HG03571 (cell line): ENCODE measurements at regions not wholly inside any gene's neighbourhood (a gene's known extent, or its start where the extent isn't known, plus 50 kb on each side); places are given as distances from the start of the nearest gene placed in this dataset.

Experiments used
- ATAC-seq: cut with Tn5 transposase; IDR thresholded peaks from one replicate; pipeline ENCODE4 v1.9.1; 2021; ENCODE audit not compliant: unreplicated experiment

DNA sequence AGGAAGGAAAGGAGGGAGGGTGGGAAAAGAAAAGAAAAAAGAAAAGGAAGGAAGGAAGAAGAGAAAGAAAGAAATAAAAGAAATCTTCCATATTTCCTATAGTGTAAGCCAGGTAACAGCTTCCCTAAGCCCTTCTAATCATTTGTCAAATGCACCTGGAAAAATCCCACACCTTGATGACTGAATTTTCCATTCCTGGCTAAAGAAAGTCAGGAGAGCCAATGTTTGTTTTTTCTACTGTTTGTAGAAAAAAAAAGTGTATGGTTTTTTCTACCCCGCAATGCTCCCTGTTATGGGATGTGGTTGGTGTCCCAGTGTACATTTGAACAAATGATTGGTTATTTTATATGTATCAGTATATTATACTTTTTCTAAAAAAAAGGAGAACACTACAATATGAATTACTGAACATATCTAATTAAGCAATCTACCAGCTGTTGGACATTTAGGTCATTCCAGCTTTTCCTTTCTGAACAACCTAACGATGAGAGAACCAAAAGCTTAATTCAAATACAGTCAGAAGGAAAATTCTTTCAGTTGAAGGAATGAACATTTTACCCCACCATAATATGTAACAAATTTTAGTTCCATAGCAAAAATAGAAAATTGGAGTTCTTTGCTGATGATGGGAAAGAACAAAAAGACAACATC lies 355.0 kb downstream of the SETD4 start:
- ATAC-seq: no peak

DNA sequence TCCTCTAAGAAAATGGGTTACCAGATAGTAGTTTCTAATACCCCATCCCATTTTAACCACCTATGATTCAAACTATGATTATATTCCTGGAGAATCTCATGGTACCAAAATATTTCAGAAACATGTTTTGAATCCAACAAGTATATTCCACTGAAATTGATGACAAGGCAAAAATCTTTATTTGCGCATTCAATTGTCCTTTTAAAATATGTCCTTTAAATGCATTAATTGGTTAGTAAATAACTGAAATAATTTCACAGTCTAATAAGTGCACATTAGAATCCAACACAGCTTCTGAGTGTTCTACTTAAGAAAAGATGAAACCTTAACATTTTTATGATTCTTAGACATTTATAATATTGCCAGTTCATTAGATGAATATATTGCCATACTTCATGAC lies 356.6 kb downstream of the SETD4 start:
- ATAC-seq: no peak

DNA sequence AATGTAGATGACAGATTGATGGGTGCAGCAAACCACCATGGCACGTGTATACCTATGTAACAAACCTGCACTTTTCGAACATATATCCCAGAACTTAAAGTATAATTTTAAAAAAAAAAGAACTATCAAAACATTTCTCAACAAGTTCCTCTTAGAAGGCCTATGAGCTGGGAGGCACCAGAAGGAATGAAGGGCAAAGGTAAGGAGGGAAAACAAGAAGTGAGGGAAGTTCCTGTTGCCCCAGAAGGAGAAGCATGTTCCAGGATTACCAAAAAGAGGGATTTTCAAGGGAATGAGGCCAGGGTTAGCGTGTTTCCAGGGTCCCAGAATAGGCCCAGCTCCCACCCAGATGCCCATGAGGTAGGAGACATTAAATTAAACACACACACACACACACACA lies 361.0 kb downstream of the SETD4 start:
- ATAC-seq: no peak

DNA sequence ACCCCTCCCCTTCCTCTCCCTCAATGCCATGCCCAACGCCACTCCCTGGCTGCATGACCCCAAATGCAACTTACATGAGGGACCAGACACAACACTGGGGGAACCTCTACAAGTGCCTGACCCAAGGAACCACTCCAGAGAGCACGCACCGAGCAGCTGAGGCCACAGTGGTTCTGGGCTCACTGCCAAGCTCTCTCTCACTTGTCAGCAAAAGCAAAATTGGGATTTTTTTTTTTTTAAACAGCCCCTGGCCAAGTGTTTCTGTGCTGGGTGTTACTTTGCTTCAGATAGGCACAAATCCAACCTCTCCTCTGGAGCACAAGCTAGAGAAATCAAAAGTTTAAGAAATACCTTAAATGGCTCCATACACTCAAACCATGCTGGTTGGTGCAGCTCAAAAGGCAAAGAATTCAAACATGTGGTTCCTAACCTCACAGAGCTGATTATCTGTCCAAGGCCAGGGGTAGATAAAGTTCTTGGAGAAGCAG lies 363.0 kb downstream of the SETD4 start:
- no peak for ATAC-seq

DNA sequence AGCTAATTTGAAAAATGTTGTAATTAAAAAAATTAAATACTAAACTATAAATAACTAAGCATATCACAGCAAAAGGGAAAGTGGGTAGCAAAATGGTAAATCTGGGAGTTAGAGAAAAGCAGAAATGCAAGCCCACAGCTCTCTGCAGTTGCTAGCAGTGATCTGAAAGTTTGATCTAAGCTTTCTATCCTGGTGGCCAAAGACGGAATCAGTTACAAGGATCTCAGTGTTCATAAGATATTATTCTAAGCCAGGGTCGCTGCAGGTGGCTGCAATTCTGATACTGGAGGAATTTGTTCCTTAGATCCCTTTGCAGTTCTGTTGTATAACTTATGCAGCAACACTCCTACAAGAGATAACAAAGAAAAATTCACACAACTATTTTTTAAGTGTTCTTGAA lies 363.7 kb downstream of the SETD4 start:
- ATAC-seq: no peak

DNA sequence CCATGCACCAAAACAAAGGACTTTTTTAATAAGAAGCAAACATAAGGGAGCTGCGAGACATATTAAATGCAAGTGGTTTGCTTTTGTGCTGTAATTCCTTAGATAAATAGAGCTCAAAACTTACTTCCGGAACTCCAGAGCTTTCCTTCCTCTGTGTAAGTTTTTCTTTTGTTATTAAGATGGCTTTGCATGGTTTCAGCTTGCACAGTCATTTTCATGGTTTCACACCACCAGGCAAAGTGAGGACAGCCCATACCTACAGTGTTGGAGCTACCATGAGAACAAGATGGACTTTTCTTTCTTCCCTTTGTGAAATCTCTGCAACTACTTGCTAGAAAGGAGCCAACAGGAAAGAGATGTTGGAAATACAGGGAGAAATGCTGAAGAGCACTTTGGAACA lies 368.0 kb downstream of the SETD4 start:
- no peak for ATAC-seq

DNA sequence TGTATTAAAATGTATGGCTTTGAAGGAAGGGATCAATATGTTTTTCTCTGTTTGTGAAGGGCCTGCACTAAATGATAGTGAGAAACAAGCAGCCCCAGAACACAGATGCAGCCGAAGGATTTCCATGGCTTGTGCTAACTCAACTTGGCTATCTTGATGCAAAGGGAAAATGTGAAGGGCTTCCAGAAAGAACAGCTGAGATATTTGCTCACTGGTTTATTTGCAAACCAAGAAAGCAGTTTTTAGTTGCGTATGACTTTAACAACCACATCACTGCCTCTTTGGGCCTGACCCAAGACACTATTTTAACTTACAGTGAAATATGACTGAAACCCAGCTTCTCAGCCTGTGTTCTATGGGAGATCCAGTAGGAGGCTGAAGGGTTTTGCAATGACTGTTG lies 369.9 kb downstream of the SETD4 start:
- ATAC-seq: no peak

DNA sequence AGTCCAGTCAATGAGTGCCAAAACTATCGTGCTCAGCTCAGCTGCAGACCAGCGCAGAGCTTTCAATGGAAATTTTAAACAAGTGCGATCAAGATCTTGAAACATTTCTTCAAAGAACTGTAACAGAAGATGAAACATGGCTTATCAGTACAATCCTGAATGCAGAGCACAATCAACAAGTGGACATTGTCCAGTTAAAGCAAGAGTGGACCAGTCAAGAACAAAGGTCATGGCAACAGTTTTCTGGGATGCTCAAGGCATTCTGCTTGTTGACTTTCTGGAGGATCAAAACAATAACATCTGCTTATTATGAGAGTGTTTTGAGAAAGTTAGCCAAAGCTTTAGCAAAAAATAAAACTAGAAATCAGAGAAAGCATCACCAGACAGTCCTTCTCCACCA lies 374.2 kb downstream of the SETD4 start:
- no peak for ATAC-seq

DNA sequence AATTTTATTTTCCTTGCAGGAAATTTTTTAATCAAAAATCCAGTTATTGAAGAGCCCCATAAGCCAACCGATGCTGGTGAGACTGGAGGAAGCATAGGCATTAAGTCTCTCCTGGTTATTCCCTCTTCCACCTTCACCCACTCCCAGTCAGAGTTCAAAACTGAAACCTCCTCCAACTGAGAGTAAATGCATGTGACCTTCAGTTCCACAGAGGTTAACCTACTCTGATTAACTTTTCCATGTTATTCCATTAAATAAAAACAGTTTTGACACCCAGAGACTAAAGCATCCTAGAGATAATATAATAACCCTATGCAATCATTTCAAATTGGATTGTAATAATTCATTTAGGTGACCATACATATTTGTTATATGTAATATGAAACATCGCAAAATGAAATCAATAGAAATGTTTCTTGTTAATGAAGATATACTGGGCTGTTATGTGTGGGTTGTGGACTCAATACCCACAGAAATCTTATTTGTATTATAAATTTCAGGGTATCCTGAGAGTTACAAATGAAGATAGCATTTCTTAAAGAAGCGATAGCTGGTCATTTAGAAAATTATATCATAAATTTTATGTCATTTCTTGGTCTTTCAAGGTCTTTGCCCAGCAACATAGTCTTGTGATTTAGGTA lies 376.5 kb downstream of the SETD4 start:
- no peak for ATAC-seq

DNA sequence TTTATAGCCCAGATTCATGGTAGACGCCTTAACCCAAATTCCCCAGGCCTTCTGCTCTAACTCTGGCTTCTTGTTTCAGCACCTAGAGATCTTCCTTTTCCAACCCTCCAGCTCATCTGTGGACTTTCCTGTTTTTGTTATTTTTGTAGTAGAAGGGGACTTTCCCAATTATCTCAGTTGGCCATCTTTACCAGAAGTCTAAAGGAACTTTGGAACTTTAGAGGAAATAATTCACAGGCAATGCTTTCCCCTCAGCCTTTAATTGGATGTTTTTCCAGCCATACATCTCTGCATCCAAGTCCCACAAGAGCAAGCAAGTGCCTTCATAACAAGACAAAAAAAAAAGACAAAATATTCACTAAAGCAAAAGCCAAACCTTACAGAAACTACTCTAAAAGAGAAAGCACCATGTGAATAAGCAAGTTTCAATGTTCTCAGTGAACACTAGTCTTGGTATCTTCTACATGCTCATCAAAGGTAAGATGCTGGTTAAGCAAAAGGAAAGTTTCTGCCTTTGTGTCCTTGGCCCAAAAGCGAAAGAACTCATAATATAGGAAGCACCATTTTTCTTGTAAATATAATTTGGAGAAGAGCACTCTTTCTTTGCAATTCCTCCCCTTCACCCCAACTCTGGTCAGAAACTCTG lies 377.3 kb downstream of the SETD4 start:
- no peak for ATAC-seq

DNA sequence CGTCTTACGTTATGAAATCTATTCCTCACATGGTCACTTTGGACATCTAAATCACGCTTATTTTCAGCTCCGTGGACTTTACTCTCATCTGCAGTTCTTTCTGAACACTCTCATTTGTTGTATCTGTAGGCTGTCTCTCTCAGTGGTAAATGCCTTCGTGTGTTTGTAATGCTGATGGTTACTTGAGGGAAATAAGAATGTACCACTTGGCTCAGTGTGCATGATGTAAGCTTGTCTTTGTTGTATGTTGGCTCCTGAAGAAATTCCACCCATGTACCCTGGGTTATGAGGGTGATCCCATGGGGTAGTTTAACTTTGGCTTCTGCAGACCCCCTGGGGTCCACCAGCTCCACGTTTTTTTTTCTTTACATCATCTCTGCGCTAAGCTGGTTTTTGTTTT lies 378.4 kb downstream of the SETD4 start:
- no peak for ATAC-seq

DNA sequence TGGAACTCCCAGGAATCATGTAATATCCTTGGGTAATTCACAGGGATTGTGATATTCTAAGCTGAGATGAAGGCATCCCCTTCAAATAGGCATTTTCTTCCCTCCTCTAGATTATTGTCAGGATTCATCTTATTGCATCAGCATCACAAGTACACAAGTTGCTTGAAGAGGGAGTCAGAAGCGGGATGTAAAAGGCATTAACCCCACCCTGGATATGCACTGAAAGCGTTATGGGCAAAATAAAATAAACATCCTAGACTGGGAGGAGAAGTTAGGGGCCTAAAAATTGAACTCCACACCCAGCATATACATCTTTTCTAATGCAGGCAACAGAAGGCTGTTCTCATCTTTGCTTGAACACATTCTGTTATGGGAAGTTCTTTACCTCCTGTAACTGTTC lies 381.2 kb downstream of the SETD4 start:
- no peak for ATAC-seq

DNA sequence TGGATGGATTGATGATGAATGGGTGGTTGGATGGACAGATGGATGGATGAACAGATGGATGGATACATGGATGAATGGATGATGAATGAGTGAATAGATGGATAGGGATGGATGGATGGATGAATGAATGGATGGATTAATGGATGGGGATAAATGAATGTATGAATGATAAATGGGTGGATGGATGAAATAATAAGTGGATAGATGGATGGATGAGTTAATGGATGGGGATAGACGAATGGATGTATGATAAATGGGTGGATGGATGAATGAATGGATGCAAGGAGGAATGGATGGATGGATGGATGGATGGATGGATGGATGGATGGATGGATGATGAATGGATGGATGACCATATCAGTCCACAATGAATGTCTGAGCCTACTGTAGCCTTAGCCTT lies 381.9 kb downstream of the SETD4 start:
- no peak for ATAC-seq

DNA sequence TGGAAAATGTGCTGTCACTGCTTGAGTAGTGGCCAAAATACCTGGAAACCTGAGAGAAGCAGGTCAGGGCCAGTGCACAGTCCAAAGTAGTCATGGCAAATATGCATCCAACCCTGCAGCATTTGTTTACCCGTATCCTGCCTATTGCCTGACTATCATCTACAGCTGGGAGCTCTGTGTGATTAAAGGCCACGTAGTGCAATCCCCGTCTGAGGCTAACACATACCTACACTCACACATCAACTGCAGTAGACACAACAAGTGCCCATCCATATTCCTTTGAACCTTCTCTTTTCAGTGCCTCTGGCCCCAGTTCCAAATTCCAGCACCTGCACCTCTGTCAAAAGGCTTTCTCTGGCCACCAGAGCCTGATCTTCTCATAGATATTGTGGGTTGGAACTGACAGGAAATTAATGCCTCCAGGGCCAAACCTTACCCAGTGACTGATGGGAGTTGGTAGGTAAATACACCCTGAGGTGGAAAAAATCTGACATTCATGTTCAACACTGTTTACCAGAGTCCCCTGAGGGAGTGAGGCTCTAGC lies 383.0 kb downstream of the SETD4 start:
- ATAC-seq: no peak

DNA sequence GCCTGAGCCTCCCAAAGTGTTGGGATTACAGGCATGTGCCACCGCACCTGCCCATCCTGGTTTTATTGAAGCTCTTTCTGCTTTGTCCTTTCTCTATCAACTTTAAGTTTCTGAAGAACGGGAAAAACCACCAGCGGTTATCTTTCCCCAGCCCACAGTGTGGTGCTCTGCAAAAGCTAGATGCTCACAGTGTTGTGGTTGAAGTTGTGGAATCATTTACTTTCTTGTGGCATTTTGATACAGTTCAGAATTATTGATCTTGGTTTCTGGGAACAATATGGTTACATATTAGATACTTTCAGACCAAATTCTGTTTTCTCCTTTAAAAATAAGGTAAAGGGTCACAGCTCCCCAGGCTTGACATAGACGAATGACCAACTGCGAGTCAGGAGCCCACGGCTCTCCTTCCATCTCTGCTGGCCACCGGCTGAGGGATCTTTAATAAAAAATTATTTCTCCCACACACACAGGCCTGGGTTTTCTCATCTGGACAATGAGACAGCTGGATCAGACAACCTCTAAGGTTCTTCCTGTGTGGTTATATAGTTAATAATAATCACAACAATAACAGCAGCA lies 385.3 kb downstream of the SETD4 start:
- ATAC-seq: no peak

DNA sequence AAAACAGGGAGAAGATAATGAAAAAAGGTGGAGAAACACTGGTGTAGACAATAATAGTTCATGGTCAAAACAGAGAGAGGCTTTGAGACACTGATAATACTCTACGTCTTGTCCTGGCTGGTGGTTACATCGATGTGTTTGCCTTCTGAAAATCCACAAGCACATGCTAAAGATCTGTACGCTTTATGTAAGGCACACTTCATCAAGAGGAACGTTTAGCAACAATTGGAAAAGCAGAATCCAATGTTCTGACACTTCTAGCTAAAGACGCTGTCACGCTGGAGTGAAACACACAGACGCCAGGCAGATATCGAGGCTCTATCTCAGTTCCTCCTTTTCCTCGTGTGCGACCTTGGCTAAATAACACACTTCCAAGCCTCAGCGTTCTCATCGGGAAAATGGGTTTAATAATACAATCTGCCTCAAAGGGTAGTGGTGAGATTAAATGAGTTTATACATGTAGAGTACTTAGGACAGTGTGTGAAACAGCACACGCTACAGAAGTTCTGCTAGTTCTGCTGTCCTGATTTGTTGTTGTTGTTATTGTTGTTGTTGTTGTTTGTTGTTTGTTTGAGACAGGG lies 386.1 kb downstream of the SETD4 start:
- no peak for ATAC-seq

DNA sequence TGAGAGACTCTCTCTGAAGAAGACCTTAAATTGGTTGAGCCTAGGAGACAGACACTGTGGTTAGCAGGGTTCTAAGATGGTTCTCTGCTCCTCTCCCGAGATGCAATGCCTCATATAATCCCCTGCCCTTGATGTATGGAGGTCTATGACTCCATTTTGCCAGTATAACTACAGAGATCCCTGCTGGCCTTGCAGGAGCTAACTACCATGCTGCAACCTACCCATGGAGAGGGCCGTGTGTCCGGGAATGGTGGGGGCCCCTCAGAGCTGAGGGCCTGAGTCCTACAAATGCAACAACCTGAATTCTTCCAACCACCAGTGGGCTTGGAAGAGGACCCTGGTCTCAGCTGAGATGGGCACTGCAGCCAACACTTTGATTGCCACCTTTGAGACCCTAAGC lies 388.0 kb downstream of the SETD4 start:
- ATAC-seq: no peak

DNA sequence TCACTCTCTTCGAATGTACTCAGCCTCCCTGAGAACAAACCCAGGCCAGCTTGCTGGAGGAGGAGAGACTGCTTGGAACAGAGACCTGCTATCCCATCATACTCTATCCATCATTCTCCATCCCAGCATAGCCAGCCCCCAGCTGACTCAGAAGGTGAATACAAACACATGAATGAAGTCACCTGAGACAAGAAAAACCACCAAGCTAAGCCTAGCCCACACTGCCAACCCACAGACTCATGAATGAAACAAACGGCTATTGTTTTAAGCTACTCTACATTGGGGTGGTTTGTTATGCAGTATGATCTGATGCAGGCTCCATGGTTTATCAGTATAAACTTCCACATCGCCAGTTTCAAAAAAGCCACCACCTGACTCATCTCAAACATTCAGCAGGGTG lies 395.6 kb downstream of the SETD4 start:
- ATAC-seq: no peak

DNA sequence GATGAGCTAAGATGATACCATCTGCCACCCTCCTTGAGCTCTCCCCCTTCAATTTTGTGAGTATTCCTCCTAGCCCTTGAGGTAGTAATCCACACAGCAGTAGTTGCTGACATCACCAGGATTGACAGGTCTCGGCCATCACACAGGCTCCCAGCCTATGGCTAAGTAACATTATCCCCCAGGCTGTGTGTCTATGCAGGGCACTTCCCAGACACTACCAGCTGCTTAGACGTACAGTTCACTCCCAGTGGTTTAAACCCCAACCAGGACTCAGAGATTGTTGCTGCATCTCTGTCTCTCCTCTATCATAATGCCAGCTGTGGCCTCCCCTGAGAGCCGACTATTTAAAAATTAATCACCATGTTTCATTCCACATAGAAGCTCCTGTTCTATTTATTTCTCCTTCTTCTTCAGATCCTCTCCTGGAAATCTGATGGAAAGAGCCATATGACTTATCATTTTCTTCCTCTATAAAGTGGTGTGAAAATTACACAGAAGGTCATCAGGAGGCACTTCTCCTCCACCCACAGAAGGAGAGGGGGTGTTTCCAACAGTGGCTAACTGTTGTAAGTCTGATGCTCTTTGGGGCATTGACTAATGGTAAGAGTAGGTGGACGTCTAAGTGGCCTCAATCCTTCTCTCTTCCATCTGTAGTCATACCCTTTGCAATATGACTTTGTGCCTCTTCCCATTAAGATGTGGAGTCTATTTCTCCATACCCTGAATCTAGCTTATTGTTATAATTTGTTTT lies 396.3 kb downstream of the SETD4 start:
- ATAC-seq: no peak

DNA sequence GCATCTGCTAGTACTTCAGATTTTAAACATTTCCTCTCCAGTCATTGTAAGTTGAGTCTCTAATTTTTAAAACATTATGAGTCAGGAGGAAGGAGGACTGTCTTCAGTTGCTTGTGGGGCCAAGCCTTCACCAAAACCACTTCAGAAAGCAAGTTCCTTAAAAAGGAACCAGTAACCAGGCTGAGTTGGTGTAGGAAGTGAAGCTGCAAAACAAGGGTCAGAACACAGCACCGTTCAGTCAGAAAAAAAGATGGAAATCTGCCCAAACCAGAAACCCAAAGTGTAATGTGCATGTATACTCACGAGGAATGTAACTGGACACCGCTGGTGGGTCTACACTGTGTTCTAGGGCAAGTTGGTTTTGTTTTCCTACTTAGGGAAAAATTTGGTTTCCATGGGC lies 402.1 kb downstream of the SETD4 start:
- ATAC-seq: no peak

DNA sequence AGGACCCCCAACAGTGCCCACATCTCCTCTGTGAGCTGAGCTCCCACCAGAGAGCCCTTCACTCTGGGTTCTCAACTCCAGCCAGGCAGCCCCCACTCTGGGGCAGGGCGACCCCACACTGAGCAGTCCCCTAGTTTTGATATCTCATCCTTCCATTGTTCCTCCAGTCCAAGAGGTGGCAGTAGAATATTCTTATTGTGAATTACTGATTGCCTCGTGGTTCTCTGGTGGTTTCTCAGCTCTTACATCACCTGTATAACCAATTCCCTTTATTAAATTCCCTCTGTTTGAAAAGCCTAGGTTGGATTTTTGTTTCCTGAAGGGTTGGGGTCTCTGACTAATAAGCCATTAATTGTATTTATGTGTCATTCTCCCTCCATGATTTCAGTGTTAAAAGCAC lies 407.5 kb downstream of the SETD4 start:
- no peak for ATAC-seq
